ENCODE measurements at regions not wholly inside any gene's neighbourhood (a gene's known extent, or its start where the extent isn't known, plus 50 kb on each side); places are given as distances from the start of the nearest gene placed in this dataset.

- no peaks in the 10 kb centered on the region for H3K36me3 ChIP-seq (ENCODE audit: control insufficient read depth in 1 of 2, insufficient read depth in 2 of 2, low read length in 1 of 2)
- no peak overlapping the region for H3K4me3 ChIP-seq (ENCODE audit: low read length in 2 of 2)
- ATAC-seq (ENCODE audit: low FRiP score) (no peak), DNase-seq (no peak)
- no peaks in the 10 kb centered on the region for H3K9me3 ChIP-seq (ENCODE audit: control insufficient read depth, low read length)
- 43 to 56% methylated on average over 4 of the region's 4 CpGs for WGBS, 2 donors
- H3K27me3 ChIP-seq (ENCODE audit: control insufficient read depth in 1 of 2, insufficient read depth in 2 of 2, low read length in 1 of 2): no peaks in the 10 kb centered on the region
- H3K4me1 ChIP-seq (ENCODE audit: control insufficient read depth in 1 of 2, insufficient read depth in 2 of 2, low read length in 2 of 2): no peaks in the 10 kb centered on the region
- no peak overlapping the region for H3K27ac ChIP-seq (ENCODE audit: low read depth in 1 of 2, low read length in 2 of 2)
- intact Hi-C loops (cut with DNase I): no loop called here
Observed at GRCh38 chr2:34666821-34667220, 1067.7 kb upstream of the FAM98A start.

- DNase-seq: no peak
- no peak for ATAC-seq (ENCODE audit: low FRiP score)
Observed at GRCh38 chr2:34664266-34664665, 1065.2 kb upstream of the FAM98A start.

GRCh38 chr2:34663314-34663713, 1064.2 kb upstream of the FAM98A start:
- Histone ChIP-seq H3K9me3 (ENCODE audit: control insufficient read depth, low read length) (no peaks in the 10 kb centered on the region), H3K4me3 (ENCODE audit: low read length in 2 of 2) (no peak overlapping the region), H3K27me3 (ENCODE audit: control insufficient read depth in 1 of 2, insufficient read depth in 2 of 2, low read length in 1 of 2) (no peaks in the 10 kb centered on the region), H3K4me1 (ENCODE audit: control insufficient read depth in 1 of 2, insufficient read depth in 2 of 2, low read length in 2 of 2) (no peaks in the 10 kb centered on the region), H3K27ac (ENCODE audit: low read depth in 1 of 2, low read length in 2 of 2) (no peak overlapping the region), H3K36me3 (ENCODE audit: control insufficient read depth in 1 of 2, insufficient read depth in 2 of 2, low read length in 1 of 2) (no peaks in the 10 kb centered on the region)
- DNase-seq (no peak), ATAC-seq (ENCODE audit: low FRiP score) (no peak)
- 85% methylated on average over 2 of the region's 2 CpGs for WGBS, 2 donors
- intact Hi-C loops (cut with DNase I): no loop called here

More at GRCh38 chr2:34664266-34664665, 1065.2 kb upstream of the FAM98A start:
- no peaks in the 10 kb centered on the region for H3K4me1 ChIP-seq (ENCODE audit: control insufficient read depth in 1 of 2, insufficient read depth in 2 of 2, low read length in 2 of 2)
- H3K4me3 ChIP-seq (ENCODE audit: low read length in 2 of 2): no peak overlapping the region
- no peaks in the 10 kb centered on the region for H3K9me3 ChIP-seq (ENCODE audit: control insufficient read depth, low read length)
- 65 to 74% methylated on average over 3 of the region's 3 CpGs for WGBS, 2 donors
- H3K27me3 ChIP-seq (ENCODE audit: control insufficient read depth in 1 of 2, insufficient read depth in 2 of 2, low read length in 1 of 2): no peaks in the 10 kb centered on the region
- no peak overlapping the region for H3K27ac ChIP-seq (ENCODE audit: low read depth in 1 of 2, low read length in 2 of 2)
- intact Hi-C loops (cut with DNase I): no loop called here
- H3K36me3 ChIP-seq (ENCODE audit: control insufficient read depth in 1 of 2, insufficient read depth in 2 of 2, low read length in 1 of 2): no peaks in the 10 kb centered on the region

GRCh38 chr2:34660741-34661140, 1061.6 kb upstream of the FAM98A start:
- DNase-seq (no peak), ATAC-seq (ENCODE audit: low FRiP score) (no peak)
- WGBS, 2 donors: 76 to 79% methylated on average over 4 of the region's 4 CpGs
- intact Hi-C loops (cut with DNase I): no loop called here
- Histone ChIP-seq H3K27ac (ENCODE audit: low read depth in 1 of 2, low read length in 2 of 2) (no peak overlapping the region), H3K27me3 (ENCODE audit: control insufficient read depth in 1 of 2, insufficient read depth in 2 of 2, low read length in 1 of 2) (no peaks in the 10 kb centered on the region), H3K9me3 (ENCODE audit: control insufficient read depth, low read length) (no peaks in the 10 kb centered on the region), H3K36me3 (ENCODE audit: control insufficient read depth in 1 of 2, insufficient read depth in 2 of 2, low read length in 1 of 2) (no peaks in the 10 kb centered on the region), H3K4me3 (ENCODE audit: low read length in 2 of 2) (no peak overlapping the region), H3K4me1 (ENCODE audit: control insufficient read depth in 1 of 2, insufficient read depth in 2 of 2, low read length in 2 of 2) (no peaks in the 10 kb centered on the region)

GRCh38 chr2:34656632-34657031, 1057.5 kb upstream of the FAM98A start:
- Histone ChIP-seq H3K36me3 (ENCODE audit: control insufficient read depth in 1 of 2, insufficient read depth in 2 of 2, low read length in 1 of 2) (no peaks in the 10 kb centered on the region), H3K4me3 (ENCODE audit: low read length in 2 of 2) (no peak overlapping the region), H3K9me3 (ENCODE audit: control insufficient read depth, low read length) (no peaks in the 10 kb centered on the region), H3K27me3 (ENCODE audit: control insufficient read depth in 1 of 2, insufficient read depth in 2 of 2, low read length in 1 of 2) (no peaks in the 10 kb centered on the region), H3K4me1 (ENCODE audit: control insufficient read depth in 1 of 2, insufficient read depth in 2 of 2, low read length in 2 of 2) (no peaks in the 10 kb centered on the region), H3K27ac (ENCODE audit: low read depth in 1 of 2, low read length in 2 of 2) (no peak overlapping the region)
- ATAC-seq (ENCODE audit: low FRiP score): no peak
- intact Hi-C loops (cut with DNase I): no loop called here
- WGBS, 2 donors: 69 to 72% methylated on average over 3 of the region's 3 CpGs
- DNase-seq: no peak

- H3K27me3 ChIP-seq (ENCODE audit: control insufficient read depth in 1 of 2, insufficient read depth in 2 of 2, low read length in 1 of 2): no peaks in the 10 kb centered on the region
- H3K9me3 ChIP-seq (ENCODE audit: control insufficient read depth, low read length): no peaks in the 10 kb centered on the region
- H3K4me1 ChIP-seq (ENCODE audit: control insufficient read depth in 1 of 2, insufficient read depth in 2 of 2, low read length in 2 of 2): no peaks in the 10 kb centered on the region
- H3K4me3 ChIP-seq (ENCODE audit: low read length in 2 of 2): no peak overlapping the region
- intact Hi-C loops (cut with DNase I): no loop called here
- H3K36me3 ChIP-seq (ENCODE audit: control insufficient read depth in 1 of 2, insufficient read depth in 2 of 2, low read length in 1 of 2): no peaks in the 10 kb centered on the region
- H3K27ac ChIP-seq (ENCODE audit: low read depth in 1 of 2, low read length in 2 of 2): no peak overlapping the region
- ATAC-seq (ENCODE audit: low FRiP score): no peak
- DNase-seq: no peak
- WGBS, 2 donors: 51 to 72% methylated on average over 1 of the region's 1 CpG
Observed at GRCh38 chr2:34652636-34653035, 1053.5 kb upstream of the FAM98A start.

GRCh38 chr2:34646901-34647300, 1047.8 kb upstream of the FAM98A start:
- Histone ChIP-seq H3K36me3 (ENCODE audit: control insufficient read depth in 1 of 2, insufficient read depth in 2 of 2, low read length in 1 of 2) (no peaks in the 10 kb centered on the region), H3K9me3 (ENCODE audit: control insufficient read depth, low read length) (no peaks in the 10 kb centered on the region), H3K27ac (ENCODE audit: low read depth in 1 of 2, low read length in 2 of 2) (no peak overlapping the region), H3K4me3 (ENCODE audit: low read length in 2 of 2) (no peak overlapping the region), H3K4me1 (ENCODE audit: control insufficient read depth in 1 of 2, insufficient read depth in 2 of 2, low read length in 2 of 2) (no peaks in the 10 kb centered on the region), H3K27me3 (ENCODE audit: control insufficient read depth in 1 of 2, insufficient read depth in 2 of 2, low read length in 1 of 2) (no peaks in the 10 kb centered on the region)
- DNase-seq (no peak), ATAC-seq (ENCODE audit: low FRiP score) (no peak)
- WGBS, 2 donors: 92 to 94% methylated on average over 3 of the region's 3 CpGs
- intact Hi-C loops (cut with DNase I): no loop called here

GRCh38 chr2:34632327-34632726, 1033.2 kb upstream of the FAM98A start:
- Histone ChIP-seq H3K36me3 (ENCODE audit: control insufficient read depth in 1 of 2, insufficient read depth in 2 of 2, low read length in 1 of 2) (no peaks in the 10 kb centered on the region), H3K27me3 (ENCODE audit: control insufficient read depth in 1 of 2, insufficient read depth in 2 of 2, low read length in 1 of 2) (no peaks in the 10 kb centered on the region), H3K4me1 (ENCODE audit: control insufficient read depth in 1 of 2, insufficient read depth in 2 of 2, low read length in 2 of 2) (no peaks in the 10 kb centered on the region), H3K9me3 (ENCODE audit: control insufficient read depth, low read length) (no peaks in the 10 kb centered on the region), H3K4me3 (ENCODE audit: low read length in 2 of 2) (no peak overlapping the region), H3K27ac (ENCODE audit: low read depth in 1 of 2, low read length in 2 of 2) (no peak overlapping the region)
- intact Hi-C loops (cut with DNase I): no loop called here
- DNase-seq (no peak), ATAC-seq (ENCODE audit: low FRiP score) (no peak)
- 93 to 97% methylated on average over 1 of the region's 1 CpG for WGBS, 2 donors

- DNase-seq (no peak), ATAC-seq (ENCODE audit: low FRiP score) (no peak)
- Histone ChIP-seq H3K27ac (ENCODE audit: low read depth in 1 of 2, low read length in 2 of 2) (no peak overlapping the region), H3K36me3 (ENCODE audit: control insufficient read depth in 1 of 2, insufficient read depth in 2 of 2, low read length in 1 of 2) (no peaks in the 10 kb centered on the region), H3K9me3 (ENCODE audit: control insufficient read depth, low read length) (no peaks in the 10 kb centered on the region), H3K4me3 (ENCODE audit: low read length in 2 of 2) (no peak overlapping the region), H3K4me1 (ENCODE audit: control insufficient read depth in 1 of 2, insufficient read depth in 2 of 2, low read length in 2 of 2) (no peaks in the 10 kb centered on the region), H3K27me3 (ENCODE audit: control insufficient read depth in 1 of 2, insufficient read depth in 2 of 2, low read length in 1 of 2) (no peaks in the 10 kb centered on the region)
- intact Hi-C loops (cut with DNase I): no loop called here
- WGBS, 2 donors: 8 to 21% methylated on average over 3 of the region's 3 CpGs
Observed at GRCh38 chr2:34627003-34627402, 1027.9 kb upstream of the FAM98A start.

All from aorta (tissue), 5 donors.